ENCODE measurements at regions not wholly inside any gene's neighbourhood (a gene's known extent, or its start where the extent isn't known, plus 50 kb on each side); places are given as distances from the start of the nearest gene placed in this dataset.

- SMC1A ChIA-PET (ENCODE audit: uncharacterized antibody, unreplicated experiment) = interaction anchor here (1.3 to 1.4 kb wide), 2 partner anchors 17 to 25 kb away, joined by 3 read pairs; no protein-coding TSS in a partner anchor
- H3K4me3 ChIP-seq = no peak overlapping the region
- no peak for FAIRE-seq
- H3K36me3 ChIP-seq (ENCODE audit: control insufficient read depth in 2 of 2, insufficient read depth in 2 of 2, low read length in 1 of 2) = no peaks in the 10 kb centered on the region
- CTCF ChIA-PET = interaction anchor here (0.6 to 1.3 kb wide), 3 partner anchors 712 to 802 kb away, joined by 3 to 4 read pairs (median 3); no protein-coding TSS in a partner anchor
- no peak overlapping the region for H3K27ac ChIP-seq (ENCODE audit: control insufficient read depth, insufficient read depth)
- 43% methylated on average over 2 of the region's 2 CpGs for WGBS (ENCODE audit: insufficient coverage, insufficient replicate concordance, low lambda C conversion rate, missing lambda C conversion rate)
- DNase-seq (ENCODE audit: low read depth, low spot score) = no peak
- BruUV-seq (replicated peaks) = no TSS peak
- POLR2A ChIA-PET = no interaction called here
- H3K79me2 ChIP-seq (ENCODE audit: control insufficient read depth, insufficient read depth, low read length) = no peaks in the 10 kb centered on the region
- no peak overlapping the region for H3K9ac ChIP-seq (ENCODE audit: control insufficient read depth, insufficient read depth, low read length)
- H2AFZ ChIP-seq (ENCODE audit: control insufficient read depth, low read depth, low read length) = no peak overlapping the region
- no peaks in the 10 kb centered on the region for H3K4me1 ChIP-seq (ENCODE audit: control insufficient read depth, insufficient read depth, low read length)
- H3K9me3 ChIP-seq (replicated peaks; ENCODE audit: control insufficient read depth, insufficient read depth, low read length) = no peaks in the 10 kb centered on the region
- intact Hi-C loops (cut with micrococcal nuclease; ENCODE audit: unreplicated experiment) (no loop called here), in situ Hi-C loops (cut with MboI) (loop anchor here (10.0 kb wide), 1 partner anchor 692 kb away; no protein-coding TSS in a partner anchor)
- H3K4me2 ChIP-seq (ENCODE audit: control insufficient read depth, insufficient read depth) = no peak overlapping the region
- RAD21 ChIA-PET (ENCODE audit: unreplicated experiment) = no interaction called here
- no peaks in the 10 kb centered on the region for H3K27me3 ChIP-seq (replicated peaks in 1 of 2; ENCODE audit: control insufficient read depth in 2 of 2, insufficient read depth in 2 of 2, low read length in 1 of 2)
- ATAC-seq = no peak
- no peaks in the 10 kb centered on the region for H4K20me1 ChIP-seq (ENCODE audit: control insufficient read depth, insufficient read depth)
- no peak for TF ChIP-seq E2F8 (IDR thresholded peaks at IDR 0.05; ENCODE audit: low read depth, partially characterized antibody)
- no peak for TF ChIP-seq STAT3 (IDR thresholded peaks at IDR 0.05; ENCODE audit: low read depth, low read length)
- TF ChIP-seq PAX5 (IDR thresholded peaks at IDR 0.05; ENCODE audit: borderline replicate concordance, low read depth, low read length) = no peak
- no peak for TF ChIP-seq JUNB (IDR thresholded peaks at IDR 0.05)
- TF ChIP-seq CEBPB (IDR thresholded peaks at IDR 0.05; ENCODE audit: borderline replicate concordance in 1 of 2, low read depth in 2 of 2, low read length in 2 of 2) = no peak
Measured at GRCh38 chr12:43286986-43287385, 265.0 kb downstream of the ADAMTS20 start.

Measured in GM12878 (cell line).